GM12878 (cell line): ENCODE measurements at regions not wholly inside any gene's neighbourhood (a gene's known extent, or its start where the extent isn't known, plus 50 kb on each side); places are given as distances from the start of the nearest gene placed in this dataset.
"Not testable (repeated sequence)": the region's sequence is repeated elsewhere in the genome, so short reads cannot be mapped to it uniquely, and the experiment has no call there.

Experiments
- ATAC-seq: fragments of 200-7000 bp; cut with Tn5 transposase; 3 replicates; pipeline ENCODE4 v1.9.1; 2020; ENCODE audit warnings: mild to moderate bottlenecking, moderate library complexity
- BruUV-seq: library from RNA; stranded (reverse); fragments of 400-500 nt; replicated peaks from 2 replicates; lab custom pipeline; 2021; lab: Mats Ljungman, UMichigan
- CTCF ChIA-PET: fragments of 300-600 bp; sonication (Branson Sonifier 250); formaldehyde crosslinking; extraction: SDS; loops from one replicate; lab custom pipeline; 2021; ENCODE audit warnings: inconsistent platforms; lab: Yijun Ruan, JAX
- POLR2A ChIA-PET: fragments of 350-600 bp; formaldehyde crosslinking; extraction: SDS; loops from one replicate; lab custom pipeline; 2021; ENCODE audit warnings: inconsistent platforms; lab: Charles Lee
- RAD21 ChIA-PET: fragments of 300-600 bp; sonication (Branson Sonifier 250); formaldehyde crosslinking; loops from one replicate; lab custom pipeline; 2023; ENCODE audit warnings: antibody characterized with exemption; ENCODE audit not compliant: unreplicated experiment; lab: Charles Lee
- SMC1A ChIA-PET: fragments of 300-600 bp; sonication (Branson Sonifier 250); formaldehyde crosslinking; loops from one replicate; lab custom pipeline; 2023; ENCODE audit not compliant: unreplicated experiment, uncharacterized antibody; lab: Charles Lee
- DNase-seq: peaks from one replicate; pipeline ENCODE4 v3.0.0-alpha.2; 2011; ENCODE audit warnings: low read depth, low spot score
- FAIRE-seq: peaks from 3 replicates; lab custom pipeline; 2011; peaks lifted over from hg19 to GRCh38; lab: Jason Lieb, UNC
- H2AFZ ChIP-seq: 2 replicates; pipeline ENCODE4 v1.6.0; 2011; ENCODE audit warnings: low read depth, low read length, control low read depth; ENCODE audit not compliant: control insufficient read depth
- H3K27ac ChIP-seq: 2 replicates; pipeline ENCODE4 v1.5.1; 2011; ENCODE audit warnings: control low read depth; ENCODE audit not compliant: control insufficient read depth, insufficient read depth
- H3K27me3 ChIP-seq, 2 experiments: replicated peaks in 1 of 2; 2 replicates each; pipeline versions ENCODE4 v1.6.0 to v1.6.1; 2011; ENCODE audit warnings: low read length in 1 of 2; ENCODE audit not compliant: control insufficient read depth in 2 of 2, insufficient read depth in 2 of 2
- H3K36me3 ChIP-seq, 2 experiments: 2 replicates each; pipeline ENCODE4 v1.5.1; 2011; ENCODE audit warnings: low read length in 1 of 2; ENCODE audit not compliant: control insufficient read depth in 2 of 2, insufficient read depth in 2 of 2
- H3K4me1 ChIP-seq: 2 replicates; pipeline ENCODE4 v1.6.1; 2011; ENCODE audit warnings: mild to moderate bottlenecking, low read length, moderate library complexity, mixed read lengths; ENCODE audit not compliant: control insufficient read depth, insufficient read depth
- H3K4me2 ChIP-seq: 2 replicates; pipeline ENCODE4 v1.6.0; 2011; ENCODE audit warnings: control low read depth; ENCODE audit not compliant: control insufficient read depth, insufficient read depth
- H3K4me3 ChIP-seq: fragments of 200-600 bp; sonication (generic); 2 replicates; pipeline ENCODE4 v1.5.1; 2016
- H3K79me2 ChIP-seq: 2 replicates; pipeline ENCODE4 v1.6.0; 2011; ENCODE audit warnings: low read length; ENCODE audit not compliant: control insufficient read depth, insufficient read depth
- H3K9ac ChIP-seq: 2 replicates; pipeline ENCODE4 v1.8.0; 2011; ENCODE audit warnings: low read length, control low read depth, mixed read lengths; ENCODE audit not compliant: control insufficient read depth, insufficient read depth
- H3K9me3 ChIP-seq: replicated peaks from 3 replicates; pipeline ENCODE4 v1.5.1; 2011; ENCODE audit warnings: mild to moderate bottlenecking, low read length; ENCODE audit not compliant: control insufficient read depth, insufficient read depth
- H4K20me1 ChIP-seq: 2 replicates; pipeline ENCODE4 v1.6.0; 2011; ENCODE audit not compliant: control insufficient read depth, insufficient read depth
- BACH1 ChIP-seq: fragments of 450-650 bp; IDR thresholded peaks from 2 replicates; pipeline ENCODE4 v1.6.1; 2017; ENCODE audit warnings: mild to moderate bottlenecking, borderline replicate concordance
- BCL3 ChIP-seq: IDR thresholded peaks from 2 replicates; pipeline ENCODE4 v1.6.1; 2011; ENCODE audit warnings: borderline replicate concordance, low read depth, mild to moderate bottlenecking, moderate library complexity, low read length; ENCODE audit not compliant: insufficient read depth, poor library complexity, severe bottlenecking
- EED ChIP-seq: sonication (generic); IDR thresholded peaks from 2 replicates; pipeline ENCODE4 v1.6.1; 2016; ENCODE audit warnings: antibody characterized with exemption, low read depth
- FOXM1 ChIP-seq: IDR thresholded peaks from 2 replicates; pipeline ENCODE4 v1.6.1; 2012; ENCODE audit warnings: low read depth, mild to moderate bottlenecking, inconsistent platforms, low read length, moderate library complexity
- GATAD2B ChIP-seq: fragments of 450-650 bp; conservative IDR thresholded peaks from 2 replicates; pipeline ENCODE4 v1.6.1; 2017; ENCODE audit warnings: low read depth, mild to moderate bottlenecking, moderate library complexity
- KDM1A ChIP-seq: fragments of 200-600 bp; sonication (generic); IDR thresholded peaks from 2 replicates; pipeline ENCODE4 v1.6.1; 2016; ENCODE audit warnings: borderline replicate concordance
- MTA2 ChIP-seq: fragments of 450-650 bp; IDR thresholded peaks from 2 replicates; pipeline ENCODE4 v1.6.1; 2016; ENCODE audit warnings: low read depth, mild to moderate bottlenecking, moderate library complexity
- NFYA ChIP-seq: IDR thresholded peaks from 2 replicates; pipeline ENCODE4 v1.6.1; 2011; ENCODE audit warnings: low read depth, mild to moderate bottlenecking, low read length, improper control_type of control experiment, borderline replicate concordance
- NR2C2 ChIP-seq: IDR thresholded peaks from 2 replicates; pipeline ENCODE4 v1.6.1; 2011; ENCODE audit warnings: borderline replicate concordance, low read depth; ENCODE audit not compliant: control insufficient read depth, insufficient read length
- NR2F1 ChIP-seq: fragments of 450-650 bp; conservative IDR thresholded peaks from 2 replicates; pipeline ENCODE4 v1.6.1; 2017; ENCODE audit warnings: mild to moderate bottlenecking
- PAX8 ChIP-seq: fragments of 450-650 bp; IDR thresholded peaks from 2 replicates; pipeline ENCODE4 v1.6.1; 2017; ENCODE audit warnings: mild to moderate bottlenecking, moderate library complexity
- POU2F2 ChIP-seq: IDR thresholded peaks from 3 replicates; pipeline ENCODE4 v1.6.1; 2011; ENCODE audit warnings: low read depth, mild to moderate bottlenecking, low read length, borderline replicate concordance
- RBBP5 ChIP-seq: fragments of 200-600 bp; sonication (generic); conservative IDR thresholded peaks from 2 replicates; pipeline ENCODE4 v1.6.1; 2016
- SMAD1 ChIP-seq: fragments of 450-650 bp; IDR thresholded peaks from 2 replicates; pipeline ENCODE4 v1.6.1; 2018; ENCODE audit warnings: mild to moderate bottlenecking, low read depth; ENCODE audit not compliant: partially characterized antibody
- TCF7 ChIP-seq: IDR thresholded peaks from 2 replicates; pipeline ENCODE4 v1.6.1; 2014; ENCODE audit warnings: antibody characterized with exemption, borderline replicate concordance
- ZSCAN29 ChIP-seq: fragments of 450-650 bp; IDR thresholded peaks from 2 replicates; pipeline ENCODE4 v1.6.1; 2017; ENCODE audit warnings: mild to moderate bottlenecking, moderate library complexity
- WGBS: methylation state at CpG from one replicate; pipeline ENCODE4 v1.1.6; 2016; ENCODE audit warnings: low lambda C conversion rate; ENCODE audit not compliant: insufficient replicate concordance, insufficient coverage; ENCODE audit errors: missing lambda C conversion rate; 5-methylcytosine and 5-hydroxymethylcytosine counted together
- in situ Hi-C: fragments of 300-500 bp; cut with MboI; formaldehyde crosslinking; loops from 9 replicates; pipeline ENCODE4 v1.14.3; 2018; ENCODE audit warnings: mixed read lengths
- intact Hi-C: fragments of 100-400 bp; cut with micrococcal nuclease; formaldehyde crosslinking; loops from one replicate; pipeline ENCODE4 v1.14.2; 2022; ENCODE audit not compliant: unreplicated experiment

- CTCF ChIA-PET, DNase-seq, H3K79me2 ChIP-seq, H4K20me1 ChIP-seq, POLR2A ChIA-PET, H3K27ac ChIP-seq, ATAC-seq, H3K4me1 ChIP-seq, in situ Hi-C loops, H3K4me2 ChIP-seq, intact Hi-C loops, H3K27me3 ChIP-seq, H2AFZ ChIP-seq, H3K4me3 ChIP-seq, H3K9me3 ChIP-seq, FAIRE-seq, BruUV-seq, H3K9ac ChIP-seq, RAD21 ChIA-PET, H3K36me3 ChIP-seq: not testable (repeated sequence)
- WGBS, result 0% methylated on average over 1 of the region's 5 CpGs
- SMC1A ChIA-PET, result interaction anchor here (0.6 kb wide), 1 partner anchor 23 kb away, joined by 5 read pairs; no protein-coding TSS in a partner anchor
Observed at GRCh38 chr6:5836597-5836996, 170.1 kb downstream of the NRN1 start.

GRCh38 chr6:5833120-5833519 is 173.6 kb downstream of the NRN1 start:
- DNase-seq, result no peak
- Histone ChIP-seq H3K9ac (no peak overlapping the region), H3K79me2 (no peaks in the 10 kb centered on the region), H3K4me1 (peaks cover 7% of the 10 kb centered on the region), H2AFZ (no peak overlapping the region), H3K27me3 (no peaks in the 10 kb centered on the region), H3K27ac (no peak overlapping the region), H3K4me3 (no peak overlapping the region), H4K20me1 (no peaks in the 10 kb centered on the region), H3K4me2 (no peak overlapping the region), H3K9me3 (no peaks in the 10 kb centered on the region; the same call in 2 of the 3 replicates), H3K36me3 (no peaks in the 10 kb centered on the region)
- no TSS peak for BruUV-seq
- intact Hi-C loops, result no loop called here
- TF ChIP-seq KDM1A, result no peak
- TF ChIP-seq SMAD1, result no peak
- no peak for TF ChIP-seq NFYA
- no peak for TF ChIP-seq POU2F2
- TF ChIP-seq EED, result no peak
- no peak for TF ChIP-seq GATAD2B
- TF ChIP-seq NR2F1, result no peak
- no peak for TF ChIP-seq TCF7
- no peak for TF ChIP-seq ZSCAN29
- TF ChIP-seq RBBP5, result no peak
- no peak for TF ChIP-seq BACH1
- TF ChIP-seq BCL3, result no peak
- no peak for TF ChIP-seq NR2C2
- TF ChIP-seq FOXM1, result no peak
- no peak for TF ChIP-seq MTA2
- no peak for TF ChIP-seq PAX8
- in situ Hi-C loops, result no loop called here
- ATAC-seq, result no peak
- RAD21 ChIA-PET, result interaction anchor here (0.6 kb wide), 1 partner anchor 431 kb away, joined by 5 read pairs; no protein-coding TSS in a partner anchor
- FAIRE-seq, result no peak
- SMC1A ChIA-PET, result interaction anchor here (0.6 kb wide), 1 partner anchor 34 kb away, joined by 3 read pairs; no protein-coding TSS in a partner anchor
- WGBS, result 53% methylated on average over 3 of the region's 3 CpGs
- CTCF ChIA-PET, result interaction anchor here (0.7 to 1.6 kb wide), 2 partner anchors 49 to 297 kb away, joined by 3 to 4 read pairs; no protein-coding TSS in a partner anchor
- POLR2A ChIA-PET, result no interaction called here
